ENCODE measurements at regions not wholly inside any gene's neighbourhood (a gene's known extent, or its start where the extent isn't known, plus 50 kb on each side); places are given as distances from the start of the nearest gene placed in this dataset.

DNA sequence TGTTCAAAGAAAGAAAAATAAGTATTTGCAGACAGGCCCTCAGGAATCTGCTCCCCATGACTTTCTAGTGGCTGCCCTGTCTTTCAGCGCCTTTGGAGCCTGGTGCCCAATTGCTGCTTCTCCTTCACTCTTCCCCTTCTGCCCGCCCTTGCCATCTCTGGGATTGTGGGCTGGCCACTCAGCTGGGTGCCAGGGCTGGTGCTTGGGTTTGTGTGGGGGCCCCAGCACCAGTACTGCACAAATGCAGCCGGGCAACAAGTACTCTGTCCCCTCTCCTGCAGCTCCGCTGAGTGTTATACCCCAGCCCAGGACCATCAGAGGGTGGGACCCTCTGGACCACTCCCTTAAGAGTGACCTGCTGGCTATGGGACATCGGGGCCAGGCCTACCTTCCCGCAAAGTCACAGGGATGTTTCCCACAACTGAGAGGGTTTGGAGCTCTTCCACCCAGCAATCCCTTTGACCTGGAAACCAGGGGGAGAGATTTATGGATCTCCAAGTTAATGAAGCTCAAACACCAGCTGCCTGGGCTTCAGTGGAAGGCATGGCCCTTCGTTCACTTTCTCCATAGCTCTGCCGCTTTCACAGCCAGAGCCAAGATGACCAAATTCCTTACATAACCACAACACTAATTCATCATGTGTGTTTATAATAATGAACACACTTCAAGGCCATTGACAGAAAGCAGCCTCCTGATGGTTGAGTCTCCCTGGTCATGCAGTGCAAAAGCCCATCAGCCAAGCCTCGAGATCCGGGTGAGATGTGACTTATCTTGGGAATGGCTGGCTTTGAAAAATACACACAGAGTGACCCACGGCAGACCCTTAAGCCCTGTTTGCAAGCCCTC is 313.9 kb upstream of the ZNF32 start:
- no peaks in the 10 kb centered on the region for H3K4me1 ChIP-seq (ENCODE audit: insufficient read depth, poor library complexity, severe bottlenecking)
- no peaks in the 10 kb centered on the region for H3K27me3 ChIP-seq (ENCODE audit: insufficient read depth, poor library complexity, severe bottlenecking)
- H3K9me3 ChIP-seq (ENCODE audit: severe bottlenecking) = no peaks in the 10 kb centered on the region
- no peak for DNase-seq (ENCODE audit: low spot score)
- ATAC-seq (ENCODE audit: low read depth) = no peak
- H3K36me3 ChIP-seq (ENCODE audit: low read depth) = no peaks in the 10 kb centered on the region
- no peak overlapping the region for H3K27ac ChIP-seq (ENCODE audit: poor library complexity, severe bottlenecking)
- H3K4me3 ChIP-seq (ENCODE audit: severe bottlenecking) = no peak overlapping the region
- no peak for TF ChIP-seq CTCF (IDR thresholded peaks at IDR 0.05; ENCODE audit: poor library complexity, severe bottlenecking)

GRCh38 chr10:43961523-43962345 is 313.1 kb upstream of the ZNF32 start:
- Histone ChIP-seq H3K27me3 (ENCODE audit: insufficient read depth, poor library complexity, severe bottlenecking) (no peaks in the 10 kb centered on the region), H3K4me3 (ENCODE audit: severe bottlenecking) (no peak overlapping the region), H3K27ac (ENCODE audit: poor library complexity, severe bottlenecking) (no peak overlapping the region), H3K4me1 (ENCODE audit: insufficient read depth, poor library complexity, severe bottlenecking) (no peaks in the 10 kb centered on the region), H3K36me3 (ENCODE audit: low read depth) (no peaks in the 10 kb centered on the region), H3K9me3 (ENCODE audit: severe bottlenecking) (no peaks in the 10 kb centered on the region)
- no peak for ATAC-seq (ENCODE audit: low read depth)
- DNase-seq (ENCODE audit: low spot score) = no peak
- TF ChIP-seq CTCF (IDR thresholded peaks at IDR 0.05; ENCODE audit: poor library complexity, severe bottlenecking) = no peak

- H3K27me3 ChIP-seq (ENCODE audit: insufficient read depth, poor library complexity, severe bottlenecking) = no peaks in the 10 kb centered on the region
- H3K9me3 ChIP-seq (ENCODE audit: severe bottlenecking) = no peaks in the 10 kb centered on the region
- no peak for DNase-seq (ENCODE audit: low spot score)
- ATAC-seq (ENCODE audit: low read depth) = no peak
- H3K4me1 ChIP-seq (ENCODE audit: insufficient read depth, poor library complexity, severe bottlenecking) = no peaks in the 10 kb centered on the region
- no peak overlapping the region for H3K4me3 ChIP-seq (ENCODE audit: severe bottlenecking)
- no peak overlapping the region for H3K27ac ChIP-seq (ENCODE audit: poor library complexity, severe bottlenecking)
- no peaks in the 10 kb centered on the region for H3K36me3 ChIP-seq (ENCODE audit: low read depth)
- TF ChIP-seq CTCF (IDR thresholded peaks at IDR 0.05; ENCODE audit: poor library complexity, severe bottlenecking) = no peak
Observed at GRCh38 chr10:43960981-43961380, 312.3 kb upstream of the ZNF32 start.

DNA sequence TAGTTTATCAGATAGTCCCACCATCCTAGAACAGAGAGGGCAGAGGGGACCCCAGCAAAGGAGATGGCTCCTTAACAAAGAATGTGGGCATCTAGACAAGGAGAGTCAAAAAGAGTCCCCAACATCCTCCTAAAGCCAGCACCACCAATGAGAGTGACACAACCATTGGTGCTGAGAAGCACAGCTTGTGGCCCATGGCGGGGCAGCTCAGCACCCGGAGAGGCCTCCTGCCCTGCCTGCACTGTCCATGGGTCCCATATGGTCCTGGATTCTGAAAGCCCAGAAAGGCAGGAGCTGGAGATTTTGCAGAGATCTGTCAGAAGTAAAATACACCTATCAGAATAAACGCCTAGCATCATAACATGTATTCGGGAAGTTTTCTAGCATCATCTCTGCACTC is 311.8 kb upstream of the ZNF32 start:
- H3K36me3 ChIP-seq (ENCODE audit: low read depth) = no peaks in the 10 kb centered on the region
- no peaks in the 10 kb centered on the region for H3K9me3 ChIP-seq (ENCODE audit: severe bottlenecking)
- DNase-seq (ENCODE audit: low spot score) = no peak
- H3K4me1 ChIP-seq (ENCODE audit: insufficient read depth, poor library complexity, severe bottlenecking) = no peaks in the 10 kb centered on the region
- no peaks in the 10 kb centered on the region for H3K27me3 ChIP-seq (ENCODE audit: insufficient read depth, poor library complexity, severe bottlenecking)
- TF ChIP-seq CTCF (IDR thresholded peaks at IDR 0.05; ENCODE audit: poor library complexity, severe bottlenecking) = no peak
- H3K4me3 ChIP-seq (ENCODE audit: severe bottlenecking) = no peak overlapping the region
- H3K27ac ChIP-seq (ENCODE audit: poor library complexity, severe bottlenecking) = no peak overlapping the region
- ATAC-seq (ENCODE audit: low read depth) = no peak

- Histone ChIP-seq H3K4me1 (ENCODE audit: insufficient read depth, poor library complexity, severe bottlenecking) (no peaks in the 10 kb centered on the region), H3K9me3 (ENCODE audit: severe bottlenecking) (no peaks in the 10 kb centered on the region), H3K4me3 (ENCODE audit: severe bottlenecking) (no peak overlapping the region), H3K27me3 (ENCODE audit: insufficient read depth, poor library complexity, severe bottlenecking) (no peaks in the 10 kb centered on the region), H3K36me3 (ENCODE audit: low read depth) (no peaks in the 10 kb centered on the region), H3K27ac (ENCODE audit: poor library complexity, severe bottlenecking) (no peak overlapping the region)
- no peak for ATAC-seq (ENCODE audit: low read depth)
- no peak for DNase-seq (ENCODE audit: low spot score)
- no peak for TF ChIP-seq CTCF (IDR thresholded peaks at IDR 0.05; ENCODE audit: poor library complexity, severe bottlenecking)
Observed at GRCh38 chr10:43960135-43960415, 311.4 kb upstream of the ZNF32 start.

Data from RWPE2 (cell line).